Lower leg skin (tissue), 4 donors: ENCODE measurements at regions not wholly inside any gene's neighbourhood (a gene's known extent, or its start where the extent isn't known, plus 50 kb on each side); places are given as distances from the start of the nearest gene placed in this dataset.

Source experiments
- DNase-seq, 2 donors: peaks; one replicate each; pipeline ENCODE4 v3.0.0-alpha.2; 2019; ENCODE audit warnings: low spot score in 2 of 2
- H3K4me3 ChIP-seq: fragments of 200-600 bp; sonication (generic); 2 replicates; pipeline ENCODE4 v1.5.1; 2017; ENCODE audit warnings: mild to moderate bottlenecking, low read depth; ENCODE audit not compliant: poor library complexity, severe bottlenecking
- CTCF ChIP-seq, 3 donors: fragments of 450-650 bp; IDR thresholded peaks; one replicate each; pipeline ENCODE4 v1.5.1; 2016; ENCODE audit warnings: antibody characterized with exemption in 3 of 3, mild to moderate bottlenecking in 3 of 3, moderate library complexity in 2 of 3
- POLR2A ChIP-seq, 2 donors: fragments of 450-650 bp; IDR thresholded peaks; one replicate each; pipeline ENCODE4 v1.6.1; 2016 to 2017; ENCODE audit warnings: antibody characterized with exemption in 2 of 2, mild to moderate bottlenecking in 1 of 2, moderate library complexity in 1 of 2
- WGBS, 2 donors: methylation state at CpG; one replicate each; pipeline ENCODE4 v1.1.5; 2018; 5-methylcytosine and 5-hydroxymethylcytosine counted together
- intact Hi-C: fragments of 100-400 bp; cut with DNase I; formaldehyde crosslinking; loops from one replicate; pipeline ENCODE4 v1.15.0; 2023; ENCODE audit warnings: low total_unique reads

GRCh38 chr13:74695021-74695800 is 561.0 kb upstream of the KLF12 start:
- DNase-seq: no peak
- TF ChIP-seq POLR2A (IDR thresholded peaks at IDR 0.05) (no peak), CTCF (IDR thresholded peaks at IDR 0.05) (no peak)
- H3K4me3 ChIP-seq: no peak overlapping the region
- intact Hi-C loops: no loop called here
- WGBS, 2 donors: 52 to 53% methylated on average over 11 of the region's 11 CpGs

- 73 to 86% methylated on average over 7 of the region's 7 CpGs for WGBS, 2 donors
- no peak overlapping the region for H3K4me3 ChIP-seq
- DNase-seq: no peak
- TF ChIP-seq CTCF (IDR thresholded peaks at IDR 0.05) (no peak), POLR2A (IDR thresholded peaks at IDR 0.05) (no peak)
- intact Hi-C loops: no loop called here
Observed at GRCh38 chr13:74687442-74688182, 553.4 kb upstream of the KLF12 start.

- H3K4me3 ChIP-seq: no peak overlapping the region
- WGBS, 2 donors: 92 to 100% methylated on average over 1 of the region's 1 CpG
- no peak for TF ChIP-seq CTCF (IDR thresholded peaks at IDR 0.05)
- TF ChIP-seq POLR2A (IDR thresholded peaks at IDR 0.05): no peak
- intact Hi-C loops: no loop called here
- DNase-seq: no peak
Observed at GRCh38 chr13:74683411-74683810, 549.2 kb upstream of the KLF12 start.

- WGBS, 2 donors: 45 to 71% methylated on average over 1 of the region's 1 CpG
- DNase-seq: no peak
- no peak overlapping the region for H3K4me3 ChIP-seq
- TF ChIP-seq CTCF (IDR thresholded peaks at IDR 0.05): no peak
- no peak for TF ChIP-seq POLR2A (IDR thresholded peaks at IDR 0.05)
- intact Hi-C loops: no loop called here
Observed at GRCh38 chr13:74682746-74683145, 548.5 kb upstream of the KLF12 start.

GRCh38 chr13:74681891-74682290 is 547.7 kb upstream of the KLF12 start:
- H3K4me3 ChIP-seq: no peak overlapping the region
- intact Hi-C loops: no loop called here
- TF ChIP-seq POLR2A (IDR thresholded peaks at IDR 0.05) (no peak), CTCF (IDR thresholded peaks at IDR 0.05) (no peak)
- WGBS, 2 donors: 53 to 67% methylated on average over 3 of the region's 3 CpGs
- DNase-seq: no peak
